Right atrium auricular region (tissue), 2 donors: ENCODE measurements at regions not wholly inside any gene's neighbourhood (a gene's known extent, or its start where the extent isn't known, plus 50 kb on each side); places are given as distances from the start of the nearest gene placed in this dataset.

Experiments
- DNase-seq: peaks from one replicate; pipeline ENCODE4 v3.0.0-alpha.2; 2019; ENCODE audit warnings: low spot score
- H3K27ac ChIP-seq, 2 donors: fragments of 200-600 bp; sonication (generic); 1 replicate in 1 of 2; 2 replicates in 1 of 2; pipeline ENCODE4 v1.5.1; 2016 to 2019
- H3K27me3 ChIP-seq, 2 donors: fragments of 200-600 bp; sonication (generic); one replicate each; pipeline versions ENCODE4 v1.5.1 to v1.6.0; 2017 to 2019
- H3K36me3 ChIP-seq: fragments of 200-600 bp; sonication (generic); one replicate; pipeline ENCODE4 v1.5.1; 2016
- H3K4me1 ChIP-seq, 2 donors: fragments of 200-600 bp; sonication (generic); one replicate each; pipeline versions ENCODE4 v1.5.1 to v1.6.0; 2017 to 2019
- H3K4me3 ChIP-seq, 2 donors: fragments of 200-600 bp; sonication (generic); 1 replicate in 1 of 2; 2 replicates in 1 of 2; pipeline ENCODE4 v1.5.1; 2017 to 2019; ENCODE audit warnings: mild to moderate bottlenecking in 1 of 2, moderate library complexity in 1 of 2
- H3K9me3 ChIP-seq, 2 donors: fragments of 200-600 bp; sonication (generic); one replicate each; pipeline ENCODE4 v1.5.1; 2019
- CTCF ChIP-seq, 2 donors: fragments of 200-600 bp; sonication (generic); IDR thresholded peaks; one replicate each; pipeline ENCODE4 v1.5.1; 2019; ENCODE audit warnings: antibody characterized with exemption in 2 of 2

- Histone ChIP-seq H3K27ac (no peak overlapping the region), H3K4me1 (no peaks in the 10 kb centered on the region), H3K36me3 (no peaks in the 10 kb centered on the region), H3K4me3 (no peak overlapping the region), H3K9me3 (no peaks in the 10 kb centered on the region), H3K27me3 (no peaks in the 10 kb centered on the region)
- no peak for DNase-seq
- TF ChIP-seq CTCF (IDR thresholded peaks at IDR 0.05): no peak
These were observed 175.2 kb upstream of the ANKRD50 start for GRCh38 chr4:124887739-124888138.

GRCh38 chr4:124884316-124884715 is 171.8 kb upstream of the ANKRD50 start:
- Histone ChIP-seq H3K4me3 (no peak overlapping the region), H3K36me3 (no peaks in the 10 kb centered on the region), H3K27me3 (no peaks in the 10 kb centered on the region), H3K9me3 (no peaks in the 10 kb centered on the region), H3K4me1 (no peaks in the 10 kb centered on the region), H3K27ac (no peak overlapping the region)
- TF ChIP-seq CTCF (IDR thresholded peaks at IDR 0.05): no peak
- no peak for DNase-seq

GRCh38 chr4:124883632-124884031 is 171.1 kb upstream of the ANKRD50 start:
- no peaks in the 10 kb centered on the region for H3K27me3 ChIP-seq
- no peak for TF ChIP-seq CTCF (IDR thresholded peaks at IDR 0.05)
- no peak for DNase-seq
- no peak overlapping the region for H3K27ac ChIP-seq
- no peak overlapping the region for H3K4me3 ChIP-seq
- H3K4me1 ChIP-seq: no peaks in the 10 kb centered on the region
- H3K9me3 ChIP-seq: no peaks in the 10 kb centered on the region
- H3K36me3 ChIP-seq: no peaks in the 10 kb centered on the region

- Histone ChIP-seq H3K4me3 (no peak overlapping the region), H3K36me3 (no peaks in the 10 kb centered on the region), H3K9me3 (no peaks in the 10 kb centered on the region), H3K27ac (no peak overlapping the region), H3K4me1 (no peaks in the 10 kb centered on the region), H3K27me3 (no peaks in the 10 kb centered on the region)
- DNase-seq: no peak
- no peak for TF ChIP-seq CTCF (IDR thresholded peaks at IDR 0.05)
These were observed 166.7 kb upstream of the ANKRD50 start for GRCh38 chr4:124879195-124879594.

- no peak for TF ChIP-seq CTCF (IDR thresholded peaks at IDR 0.05)
- H3K4me1 ChIP-seq: no peaks in the 10 kb centered on the region
- H3K27me3 ChIP-seq: no peaks in the 10 kb centered on the region
- no peak overlapping the region for H3K4me3 ChIP-seq
- DNase-seq: no peak
- no peaks in the 10 kb centered on the region for H3K9me3 ChIP-seq
- no peaks in the 10 kb centered on the region for H3K36me3 ChIP-seq
- no peak overlapping the region for H3K27ac ChIP-seq
These were observed 161.6 kb upstream of the ANKRD50 start for GRCh38 chr4:124874172-124874450.

GRCh38 chr4:124873361-124874171 is 161.0 kb upstream of the ANKRD50 start:
- Histone ChIP-seq H3K9me3 (no peaks in the 10 kb centered on the region), H3K4me3 (no peak overlapping the region), H3K4me1 (no peaks in the 10 kb centered on the region), H3K27ac (no peak overlapping the region), H3K36me3 (no peaks in the 10 kb centered on the region), H3K27me3 (no peaks in the 10 kb centered on the region)
- TF ChIP-seq CTCF (IDR thresholded peaks at IDR 0.05): no peak
- no peak for DNase-seq
